ENCODE measurements at regions not wholly inside any gene's neighbourhood (a gene's known extent, or its start where the extent isn't known, plus 50 kb on each side); places are given as distances from the start of the nearest gene placed in this dataset.

DNA sequence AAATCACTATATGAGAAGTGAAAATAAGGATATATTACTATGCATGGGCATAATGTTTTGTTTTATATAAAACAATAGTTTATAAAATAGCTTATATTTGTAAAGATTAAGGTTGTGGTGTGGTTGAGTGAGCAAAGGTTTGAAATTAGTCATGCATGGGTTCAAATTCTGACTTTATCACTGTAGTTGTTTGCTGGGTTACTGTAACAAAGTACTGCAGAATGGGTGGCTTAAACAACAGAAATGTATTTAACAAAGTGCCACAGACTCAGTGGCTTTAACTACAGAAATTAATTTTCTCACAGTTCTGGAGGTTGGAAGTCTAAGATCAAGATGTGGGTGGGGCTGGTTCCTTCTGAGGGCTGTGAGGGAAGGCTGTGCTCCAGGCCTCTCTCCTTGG, 184.8 kb upstream of the THRB start:
- no peak for TF ChIP-seq POLR2A (IDR thresholded peaks at IDR 0.05)
- TF ChIP-seq, protein P1, sequence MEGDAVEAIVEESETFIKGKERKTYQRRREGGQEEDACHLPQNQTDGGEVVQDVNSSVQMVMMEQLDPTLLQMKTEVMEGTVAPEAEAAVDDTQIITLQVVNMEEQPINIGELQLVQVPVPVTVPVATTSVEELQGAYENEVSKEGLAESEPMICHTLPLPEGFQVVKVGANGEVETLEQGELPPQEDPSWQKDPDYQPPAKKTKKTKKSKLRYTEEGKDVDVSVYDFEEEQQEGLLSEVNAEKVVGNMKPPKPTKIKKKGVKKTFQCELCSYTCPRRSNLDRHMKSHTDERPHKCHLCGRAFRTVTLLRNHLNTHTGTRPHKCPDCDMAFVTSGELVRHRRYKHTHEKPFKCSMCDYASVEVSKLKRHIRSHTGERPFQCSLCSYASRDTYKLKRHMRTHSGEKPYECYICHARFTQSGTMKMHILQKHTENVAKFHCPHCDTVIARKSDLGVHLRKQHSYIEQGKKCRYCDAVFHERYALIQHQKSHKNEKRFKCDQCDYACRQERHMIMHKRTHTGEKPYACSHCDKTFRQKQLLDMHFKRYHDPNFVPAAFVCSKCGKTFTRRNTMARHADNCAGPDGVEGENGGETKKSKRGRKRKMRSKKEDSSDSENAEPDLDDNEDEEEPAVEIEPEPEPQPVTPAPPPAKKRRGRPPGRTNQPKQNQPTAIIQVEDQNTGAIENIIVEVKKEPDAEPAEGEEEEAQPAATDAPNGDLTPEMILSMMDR (IDR thresholded peaks at IDR 0.05): no peak
